ENCODE measurements at regions not wholly inside any gene's neighbourhood (a gene's known extent, or its start where the extent isn't known, plus 50 kb on each side); places are given as distances from the start of the nearest gene placed in this dataset.

DNA sequence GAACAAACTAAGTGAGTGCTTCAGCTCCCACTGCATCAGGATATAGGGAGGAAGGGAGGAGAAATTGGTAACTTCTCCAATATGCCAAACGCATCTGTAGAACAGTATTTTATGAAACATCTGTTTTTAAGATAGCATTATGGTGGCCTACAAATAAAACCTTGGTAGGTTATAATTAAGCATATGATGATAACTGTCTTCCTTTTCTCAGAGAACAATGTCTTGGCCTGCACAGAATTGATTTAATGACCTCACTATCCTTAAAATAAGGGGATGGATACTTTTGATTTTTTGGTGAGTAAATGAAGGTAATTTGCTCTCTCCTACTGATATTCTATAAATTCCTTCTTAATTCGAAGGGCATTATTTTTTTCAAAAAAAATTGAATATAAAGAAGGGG is 451.5 kb upstream of the TGFBR2 start:
- Histone ChIP-seq H2AFZ (ENCODE audit: low read length) (no peak overlapping the region), H3K36me3 (ENCODE audit: insufficient read depth, low read length) (no peaks in the 10 kb centered on the region), H4K20me1 (ENCODE audit: insufficient read depth, low read length) (no peaks in the 10 kb centered on the region), H3K27ac (ENCODE audit: low read depth, low read length) (no peak overlapping the region), H3K79me2 (ENCODE audit: insufficient read depth, low read length) (no peaks in the 10 kb centered on the region), H3K27me3 (ENCODE audit: insufficient read depth, low read length) (no peaks in the 10 kb centered on the region), H3K9me3 (ENCODE audit: low read depth, low read length) (no peaks in the 10 kb centered on the region), H3K4me3 (ENCODE audit: insufficient read depth, low read length) (no peak overlapping the region), H3K4me2 (ENCODE audit: insufficient read depth, low read length) (no peak overlapping the region), H3K4me1 (ENCODE audit: insufficient read depth, low read length) (peaks cover 11% of the 10 kb centered on the region)
- TF ChIP-seq, protein P1, sequence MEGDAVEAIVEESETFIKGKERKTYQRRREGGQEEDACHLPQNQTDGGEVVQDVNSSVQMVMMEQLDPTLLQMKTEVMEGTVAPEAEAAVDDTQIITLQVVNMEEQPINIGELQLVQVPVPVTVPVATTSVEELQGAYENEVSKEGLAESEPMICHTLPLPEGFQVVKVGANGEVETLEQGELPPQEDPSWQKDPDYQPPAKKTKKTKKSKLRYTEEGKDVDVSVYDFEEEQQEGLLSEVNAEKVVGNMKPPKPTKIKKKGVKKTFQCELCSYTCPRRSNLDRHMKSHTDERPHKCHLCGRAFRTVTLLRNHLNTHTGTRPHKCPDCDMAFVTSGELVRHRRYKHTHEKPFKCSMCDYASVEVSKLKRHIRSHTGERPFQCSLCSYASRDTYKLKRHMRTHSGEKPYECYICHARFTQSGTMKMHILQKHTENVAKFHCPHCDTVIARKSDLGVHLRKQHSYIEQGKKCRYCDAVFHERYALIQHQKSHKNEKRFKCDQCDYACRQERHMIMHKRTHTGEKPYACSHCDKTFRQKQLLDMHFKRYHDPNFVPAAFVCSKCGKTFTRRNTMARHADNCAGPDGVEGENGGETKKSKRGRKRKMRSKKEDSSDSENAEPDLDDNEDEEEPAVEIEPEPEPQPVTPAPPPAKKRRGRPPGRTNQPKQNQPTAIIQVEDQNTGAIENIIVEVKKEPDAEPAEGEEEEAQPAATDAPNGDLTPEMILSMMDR (IDR thresholded peaks at IDR 0.05; ENCODE audit: extremely low read depth, low read depth, low read length) = no peak
- DNase-seq (ENCODE audit: insufficient read length, low spot score, missing footprints) = no peak

DNA sequence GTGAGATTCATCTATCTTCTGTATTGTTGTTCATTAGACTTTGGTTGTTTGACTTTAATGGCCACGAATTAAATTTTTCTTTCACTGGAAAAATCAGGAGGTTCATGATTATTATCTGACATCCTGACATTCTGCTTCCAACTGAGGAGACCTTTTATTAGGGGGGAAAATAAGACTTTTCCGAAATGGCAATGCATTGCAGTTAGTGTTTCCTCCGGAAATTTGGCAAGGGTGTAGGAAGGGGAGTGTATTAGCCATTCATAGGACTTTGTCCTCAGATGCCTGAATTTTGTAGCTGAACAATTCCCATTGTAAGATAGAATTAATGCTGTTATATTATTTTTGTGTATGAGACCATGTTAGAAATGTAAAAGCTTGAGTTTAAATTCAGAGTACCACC is 450.6 kb upstream of the TGFBR2 start:
- H3K4me2 ChIP-seq (ENCODE audit: insufficient read depth, low read length) = no peak overlapping the region
- TF ChIP-seq, protein P1 (IDR thresholded peaks at IDR 0.05; ENCODE audit: extremely low read depth, low read depth, low read length) = no peak
- peaks cover 11% of the 10 kb centered on the region for H3K4me1 ChIP-seq (ENCODE audit: insufficient read depth, low read length)
- H3K27me3 ChIP-seq (ENCODE audit: insufficient read depth, low read length) = no peaks in the 10 kb centered on the region
- H4K20me1 ChIP-seq (ENCODE audit: insufficient read depth, low read length) = no peaks in the 10 kb centered on the region
- H3K27ac ChIP-seq (ENCODE audit: low read depth, low read length) = no peak overlapping the region
- no peaks in the 10 kb centered on the region for H3K9me3 ChIP-seq (ENCODE audit: low read depth, low read length)
- no peak overlapping the region for H2AFZ ChIP-seq (ENCODE audit: low read length)
- no peak overlapping the region for H3K4me3 ChIP-seq (ENCODE audit: insufficient read depth, low read length)
- no peaks in the 10 kb centered on the region for H3K36me3 ChIP-seq (ENCODE audit: insufficient read depth, low read length)
- no peak for DNase-seq (ENCODE audit: insufficient read length, low spot score, missing footprints)
- no peaks in the 10 kb centered on the region for H3K79me2 ChIP-seq (ENCODE audit: insufficient read depth, low read length)

DNA sequence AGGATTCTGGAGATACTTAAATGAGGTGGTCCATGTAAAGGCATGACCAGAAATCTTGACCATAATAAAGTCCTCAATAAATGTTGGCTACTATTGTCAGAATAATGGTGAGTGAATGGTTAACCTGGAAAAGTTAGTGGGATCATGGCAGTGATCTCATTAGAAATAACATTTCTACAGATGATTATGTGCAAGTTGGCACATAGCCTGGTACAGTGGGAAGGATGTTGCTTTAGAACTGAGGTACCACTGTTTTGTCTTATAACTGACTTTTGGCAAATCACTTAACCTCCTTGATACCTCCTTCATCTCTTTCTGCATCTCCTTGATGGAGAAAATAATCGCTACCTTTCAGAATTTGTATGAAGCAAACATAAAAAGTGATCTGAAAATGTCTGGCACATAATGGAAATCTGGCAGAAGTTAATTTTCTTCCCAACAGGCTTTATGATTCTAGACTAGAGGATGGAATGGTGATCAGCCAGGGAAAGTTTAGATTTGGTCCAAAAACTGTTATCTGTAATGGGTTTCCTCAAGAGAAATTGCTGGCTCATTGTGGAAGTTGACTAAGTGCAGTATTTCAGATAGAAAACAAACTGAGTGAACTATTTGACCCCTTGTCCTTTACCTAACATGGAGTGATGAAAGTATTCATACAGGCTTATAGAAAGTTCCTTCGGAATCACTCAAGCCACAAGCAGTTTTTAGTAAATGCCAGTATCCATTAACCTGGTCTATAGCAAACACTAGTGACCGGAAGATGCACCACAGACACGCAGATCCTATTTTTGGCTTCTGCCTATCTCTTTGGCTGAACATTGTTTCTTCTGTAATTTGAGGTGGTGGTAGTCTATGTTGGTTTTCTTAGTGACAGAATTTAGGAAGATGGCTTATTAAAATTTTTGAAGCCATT is 449.6 kb upstream of the TGFBR2 start:
- Histone ChIP-seq H3K9me3 (ENCODE audit: low read depth, low read length) (no peaks in the 10 kb centered on the region), H3K4me1 (ENCODE audit: insufficient read depth, low read length) (peaks cover 15% of the 10 kb centered on the region), H3K4me3 (ENCODE audit: insufficient read depth, low read length) (no peak overlapping the region), H3K79me2 (ENCODE audit: insufficient read depth, low read length) (no peaks in the 10 kb centered on the region), H3K27ac (ENCODE audit: low read depth, low read length) (peak overlapping the region; percentile 0), H3K36me3 (ENCODE audit: insufficient read depth, low read length) (no peaks in the 10 kb centered on the region), H4K20me1 (ENCODE audit: insufficient read depth, low read length) (no peaks in the 10 kb centered on the region), H3K4me2 (ENCODE audit: insufficient read depth, low read length) (peak overlapping the region; percentile 7), H2AFZ (ENCODE audit: low read length) (peak overlapping the region; percentile 17), H3K27me3 (ENCODE audit: insufficient read depth, low read length) (no peaks in the 10 kb centered on the region)
- TF ChIP-seq, protein P1 (IDR thresholded peaks at IDR 0.05; ENCODE audit: extremely low read depth, low read depth, low read length) = no peak
- DNase-seq (ENCODE audit: insufficient read length, low spot score, missing footprints) = peak; percentile 38

DNA sequence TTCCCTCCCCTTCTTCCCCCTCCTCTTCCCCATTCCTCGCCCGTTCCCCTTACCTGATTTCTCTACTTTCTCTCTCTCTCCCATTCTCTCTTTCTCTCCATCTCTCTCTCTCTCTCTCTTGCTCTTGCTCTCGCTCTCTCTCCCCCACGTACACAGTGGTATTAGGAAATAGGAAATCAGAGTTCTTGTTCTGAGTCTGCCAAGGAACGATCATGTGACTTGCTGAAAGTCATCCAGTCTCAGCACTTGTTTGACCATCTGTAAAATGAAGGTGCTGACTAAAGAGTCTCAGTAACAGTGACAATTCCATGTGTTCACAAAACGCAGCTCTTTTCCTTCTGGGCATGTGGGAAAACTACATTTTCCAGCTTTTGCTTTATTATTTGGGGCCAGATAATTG is 445.0 kb upstream of the TGFBR2 start:
- no peak overlapping the region for H3K4me2 ChIP-seq (ENCODE audit: insufficient read depth, low read length)
- DNase-seq (ENCODE audit: insufficient read length, low spot score, missing footprints) = no peak
- no peak overlapping the region for H3K27ac ChIP-seq (ENCODE audit: low read depth, low read length)
- TF ChIP-seq, protein P1 (IDR thresholded peaks at IDR 0.05; ENCODE audit: extremely low read depth, low read depth, low read length) = no peak
- H2AFZ ChIP-seq (ENCODE audit: low read length) = no peak overlapping the region
- H3K79me2 ChIP-seq (ENCODE audit: insufficient read depth, low read length) = no peaks in the 10 kb centered on the region
- no peaks in the 10 kb centered on the region for H3K9me3 ChIP-seq (ENCODE audit: low read depth, low read length)
- H3K36me3 ChIP-seq (ENCODE audit: insufficient read depth, low read length) = no peaks in the 10 kb centered on the region
- H3K4me3 ChIP-seq (ENCODE audit: insufficient read depth, low read length) = no peak overlapping the region
- H4K20me1 ChIP-seq (ENCODE audit: insufficient read depth, low read length) = no peaks in the 10 kb centered on the region
- peaks cover 19% of the 10 kb centered on the region for H3K4me1 ChIP-seq (ENCODE audit: insufficient read depth, low read length)
- no peaks in the 10 kb centered on the region for H3K27me3 ChIP-seq (ENCODE audit: insufficient read depth, low read length)
